K562 (cell line): ENCODE measurements at regions not wholly inside any gene's neighbourhood (a gene's known extent, or its start where the extent isn't known, plus 50 kb on each side); places are given as distances from the start of the nearest gene placed in this dataset.

Source experiments
- ATAC-seq: fragments of 200-7000 bp; cut with Tn5 transposase; 3 replicates; pipeline ENCODE4 v1.9.1; 2020; ENCODE audit warnings: moderate library complexity
- BruUV-seq: library from RNA; stranded (reverse); fragments of 400-500 nt; replicated peaks from 2 replicates; lab custom pipeline; 2021; lab: Mats Ljungman, UMichigan
- CTCF ChIA-PET: fragments of 300-600 bp; formaldehyde crosslinking; extraction: SDS; loops from one replicate; lab custom pipeline; 2021; ENCODE audit warnings: low intra/inter-chr PET ratio; lab: Yijun Ruan, JAX
- POLR2A ChIA-PET: fragments of 300-600, 350-650 bp; sonication (Branson Sonifier 250); formaldehyde crosslinking; extraction: SDS; loops from one replicate; lab custom pipeline; 2021; ENCODE audit warnings: antibody characterized with exemption, inconsistent platforms; lab: Yijun Ruan, JAX
- DNase-seq, 4 experiments: peaks; one replicate each; pipeline versions ENCODE4 v3.0.0 to v3.0.0-alpha.2; 2011 to 2018; ENCODE audit warnings: low spot score in 3 of 4, mixed read lengths in 3 of 4; ENCODE audit errors: extremely low read depth in 1 of 4
- FAIRE-seq: peaks from 2 replicates; lab custom pipeline; 2011; peaks lifted over from hg19 to GRCh38; lab: Jason Lieb, UNC
- H2AFZ ChIP-seq: 2 replicates; pipeline ENCODE4 v1.6.0; 2011; ENCODE audit warnings: low read depth, low read length, control low read depth, inconsistent platforms
- H3K27ac ChIP-seq: fragments of 200-600 bp; 3 replicates; pipeline ENCODE4 v1.8.0; 2011; ENCODE audit warnings: low read depth, mild to moderate bottlenecking, control low read depth, inconsistent platforms, low read length, moderate library complexity, mixed read lengths; ENCODE audit errors: extremely low read depth
- H3K27me3 ChIP-seq, 2 experiments: fragments of 300-600 bp in 1 of 2; 2 replicates in 1 of 2; 3 replicates in 1 of 2; pipeline versions ENCODE4 v1.6.0 to v1.8.0; 2011; ENCODE audit warnings: inconsistent platforms in 2 of 2, low read length in 2 of 2, mild to moderate bottlenecking in 1 of 2, mixed read lengths in 1 of 2, moderate library complexity in 1 of 2; ENCODE audit not compliant: control insufficient read depth in 2 of 2, insufficient read depth in 2 of 2
- H3K36me3 ChIP-seq: fragments of 300-600 bp; 3 replicates; pipeline ENCODE4 v1.8.0; 2011; ENCODE audit warnings: mild to moderate bottlenecking, low read length, inconsistent platforms; ENCODE audit not compliant: control insufficient read depth, insufficient read depth
- H3K4me1 ChIP-seq, 2 experiments: fragments of 200-600 bp in 1 of 2; replicated peaks in 1 of 2; 2 replicates in 1 of 2; 3 replicates in 1 of 2; pipeline versions ENCODE4 v1.5.1 to v1.8.0; 2011; ENCODE audit warnings: inconsistent platforms in 2 of 2, low read length in 2 of 2, mild to moderate bottlenecking in 1 of 2, mixed read lengths in 1 of 2, moderate library complexity in 1 of 2; ENCODE audit not compliant: control insufficient read depth in 2 of 2, insufficient read depth in 2 of 2
- H3K4me2 ChIP-seq: 2 replicates; pipeline ENCODE4 v1.6.1; 2011; ENCODE audit warnings: low read length, control low read depth, inconsistent platforms, mixed read lengths; ENCODE audit not compliant: insufficient read depth
- H3K4me3 ChIP-seq: fragments of 200-600 bp; sonication (generic), shearing (Covaris generic); 2 replicates; pipeline ENCODE4 v1.5.1; 2016; ENCODE audit warnings: control low read depth, inconsistent platforms
- H3K79me2 ChIP-seq: fragments of 200-600 bp; 3 replicates; pipeline ENCODE4 v1.8.0; 2011; ENCODE audit warnings: low read length, inconsistent platforms; ENCODE audit not compliant: control insufficient read depth, insufficient read depth
- H3K9ac ChIP-seq, 2 experiments: 2 replicates each; pipeline versions ENCODE4 v1.6.0 to v1.6.1; 2011; ENCODE audit warnings: low read depth in 2 of 2, low read length in 2 of 2, control low read depth in 1 of 2, inconsistent platforms in 1 of 2, mild to moderate bottlenecking in 1 of 2, mixed read lengths in 1 of 2; ENCODE audit not compliant: insufficient read depth in 1 of 2
- H3K9me1 ChIP-seq: one replicate; pipeline ENCODE4 v1.6.0; 2011; ENCODE audit warnings: inconsistent platforms, mild to moderate bottlenecking, low read length, moderate library complexity; ENCODE audit not compliant: control insufficient read depth, insufficient read depth
- H3K9me3 ChIP-seq: replicated peaks from 2 replicates; pipeline ENCODE4 v1.5.1; 2011; ENCODE audit warnings: low read depth, low read length, inconsistent platforms; ENCODE audit not compliant: control insufficient read depth, insufficient read depth
- H4K20me1 ChIP-seq: replicated peaks from 2 replicates; pipeline ENCODE4 v1.6.1; 2011; ENCODE audit warnings: low read length, inconsistent platforms, mixed read lengths; ENCODE audit not compliant: control insufficient read depth, insufficient read depth
- E2F3 ChIP-seq: fragments of 250-450 bp; sonication (Bioruptor Pico); IDR thresholded peaks from 2 replicates; pipeline ENCODE4 v1.4.0; 2020; ENCODE audit warnings: mild to moderate bottlenecking
- EP300 ChIP-seq: IDR thresholded peaks from 2 replicates; pipeline ENCODE4 v1.6.1; 2012; ENCODE audit warnings: low read length, improper control_type of control experiment
- ETV5 ChIP-seq: sonication (generic); formaldehyde crosslinking; IDR thresholded peaks from 2 replicates; pipeline ENCODE4 v1.4.0; 2020; ENCODE audit warnings: low read depth, mild to moderate bottlenecking, missing genetic modification reagents
- KAT7 ChIP-seq: sonication (generic); formaldehyde crosslinking; IDR thresholded peaks from 2 replicates; pipeline ENCODE4 v1.8.0; 2022; ENCODE audit warnings: missing genetic modification reagents, mild to moderate bottlenecking, borderline replicate concordance
- TAL1 ChIP-seq: fragments of 450-650 bp; IDR thresholded peaks from 2 replicates; pipeline ENCODE4 v1.6.1; 2016; ENCODE audit warnings: mild to moderate bottlenecking
- TGIF2 ChIP-seq: sonication (generic); formaldehyde crosslinking; IDR thresholded peaks from 2 replicates; pipeline ENCODE4 v1.8.1; 2022; ENCODE audit warnings: mild to moderate bottlenecking, missing genetic modification reagents, moderate library complexity
- TSC22D4 ChIP-seq: fragments of 450-650 bp; IDR thresholded peaks from 2 replicates; pipeline ENCODE4 v1.6.1; 2016; ENCODE audit warnings: missing genetic modification characterization, missing biosample characterization, control low read depth
- WGBS: fragments of 100-300 bp; shearing (Covaris generic); methylation state at CpG from one replicate; pipeline ENCODE4 v1.1.6; 2016; ENCODE audit warnings: low coverage, mixed read lengths; ENCODE audit not compliant: insufficient coverage; ENCODE audit errors: missing lambda C conversion rate; 5-methylcytosine and 5-hydroxymethylcytosine counted together
- in situ Hi-C: fragments of 300-500 bp; cut with MboI; formaldehyde crosslinking; loops from 4 replicates; pipeline ENCODE4 v1.15.0; 2018; ENCODE audit warnings: inconsistent platforms, mixed read lengths
- intact Hi-C: fragments of 100-400 bp; cut with micrococcal nuclease; formaldehyde crosslinking; loops from 2 replicates; pipeline ENCODE4 v1.14.2; 2022
- TF ChIP-seq, protein P1 (sequence below): fragments of 250-450 bp; sonication (Bioruptor Pico); IDR thresholded peaks from 2 replicates; pipeline ENCODE4 v1.4.0; 2020; ENCODE audit warnings: borderline replicate concordance

DNA sequence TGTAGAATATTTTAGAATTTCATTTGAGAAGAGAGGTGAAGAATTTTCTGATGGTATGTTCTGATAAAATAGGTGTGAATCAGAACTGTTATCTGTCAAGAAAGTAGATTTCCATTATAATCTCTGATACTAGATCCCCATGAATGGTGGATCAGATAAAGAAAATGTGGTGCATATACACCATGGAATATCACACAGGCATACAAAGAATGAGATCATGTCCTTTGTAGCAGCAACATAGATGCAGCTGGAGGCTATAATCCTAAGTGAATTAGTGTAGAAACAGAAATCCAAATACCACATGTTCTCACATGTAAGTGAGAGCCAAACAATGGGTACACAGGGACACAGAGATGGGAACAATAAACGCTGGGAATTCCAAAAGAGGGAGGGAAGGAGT, 372.0 kb upstream of the ATP2B1 start:
- FAIRE-seq (no peak), ATAC-seq (no peak), DNase-seq (no peak)
- Histone ChIP-seq H3K4me3 (no peak overlapping the region), H3K9ac (no peak overlapping the region), H3K79me2 (no peaks in the 10 kb centered on the region), H4K20me1 (no peaks in the 10 kb centered on the region), H3K4me1 (no peaks in the 10 kb centered on the region), H2AFZ (no peak overlapping the region), H3K4me2 (no peak overlapping the region), H3K9me1 (no peaks in the 10 kb centered on the region), H3K36me3 (no peaks in the 10 kb centered on the region), H3K27me3 (no peaks in the 10 kb centered on the region), H3K9me3 (no peaks in the 10 kb centered on the region), H3K27ac (no peak overlapping the region)
- WGBS: 0% methylated on average over 1 of the region's 1 CpG
- in situ Hi-C loops: no loop called here
- no peak for TF ChIP-seq KAT7 (CRISPR knock-in tag)
- TF ChIP-seq TGIF2: no peak
- TF ChIP-seq EP300: no peak
- TF ChIP-seq TAL1: no peak
- no peak for TF ChIP-seq ETV5 (CRISPR knock-in tag)
- TF ChIP-seq TSC22D4: no peak
- TF ChIP-seq E2F3: no peak
- TF ChIP-seq, protein P1, sequence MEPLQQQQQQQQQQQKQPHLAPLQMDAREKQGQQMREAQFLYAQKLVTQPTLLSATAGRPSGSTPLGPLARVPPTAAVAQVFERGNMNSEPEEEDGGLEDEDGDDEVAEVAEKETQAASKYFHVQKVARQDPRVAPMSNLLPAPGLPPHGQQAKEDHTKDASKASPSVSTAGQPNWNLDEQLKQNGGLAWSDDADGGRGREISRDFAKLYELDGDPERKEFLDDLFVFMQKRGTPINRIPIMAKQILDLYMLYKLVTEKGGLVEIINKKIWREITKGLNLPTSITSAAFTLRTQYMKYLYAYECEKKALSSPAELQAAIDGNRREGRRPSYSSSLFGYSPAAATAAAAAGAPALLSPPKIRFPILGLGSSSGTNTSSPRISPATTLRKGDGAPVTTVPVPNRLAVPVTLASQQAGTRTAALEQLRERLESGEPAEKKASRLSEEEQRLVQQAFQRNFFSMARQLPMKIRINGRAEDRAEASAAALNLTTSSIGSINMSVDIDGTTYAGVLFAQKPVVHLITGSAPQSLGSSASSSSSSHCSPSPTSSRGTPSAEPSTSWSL: no peak
- CTCF ChIA-PET: no interaction called here
- no TSS peak for BruUV-seq
- POLR2A ChIA-PET: no interaction called here
- intact Hi-C loops: no loop called here
